K562 (cell line): ENCODE measurements at regions not wholly inside any gene's neighbourhood (a gene's known extent, or its start where the extent isn't known, plus 50 kb on each side); places are given as distances from the start of the nearest gene placed in this dataset.

Source experiments
- ATAC-seq: fragments of 200-7000 bp; cut with Tn5 transposase; 3 replicates; pipeline ENCODE4 v1.9.1; 2020; ENCODE audit warnings: moderate library complexity
- BruUV-seq: library from RNA; stranded (reverse); fragments of 400-500 nt; replicated peaks from 2 replicates; lab custom pipeline; 2021; lab: Mats Ljungman, UMichigan
- CTCF ChIA-PET: fragments of 300-600 bp; formaldehyde crosslinking; extraction: SDS; loops from one replicate; lab custom pipeline; 2021; ENCODE audit warnings: low intra/inter-chr PET ratio; lab: Yijun Ruan, JAX
- POLR2A ChIA-PET: fragments of 300-600, 350-650 bp; sonication (Branson Sonifier 250); formaldehyde crosslinking; extraction: SDS; loops from one replicate; lab custom pipeline; 2021; ENCODE audit warnings: antibody characterized with exemption, inconsistent platforms; lab: Yijun Ruan, JAX
- DNase-seq, 4 experiments: peaks; one replicate each; pipeline versions ENCODE4 v3.0.0 to v3.0.0-alpha.2; 2011 to 2018; ENCODE audit warnings: low spot score in 3 of 4, mixed read lengths in 3 of 4; ENCODE audit errors: extremely low read depth in 1 of 4
- FAIRE-seq: peaks from 2 replicates; lab custom pipeline; 2011; peaks lifted over from hg19 to GRCh38; lab: Jason Lieb, UNC
- H2AFZ ChIP-seq: 2 replicates; pipeline ENCODE4 v1.6.0; 2011; ENCODE audit warnings: low read depth, low read length, control low read depth, inconsistent platforms
- H3K27ac ChIP-seq: fragments of 200-600 bp; 3 replicates; pipeline ENCODE4 v1.8.0; 2011; ENCODE audit warnings: low read depth, mild to moderate bottlenecking, control low read depth, inconsistent platforms, low read length, moderate library complexity, mixed read lengths; ENCODE audit errors: extremely low read depth
- H3K27me3 ChIP-seq, 2 experiments: fragments of 300-600 bp in 1 of 2; 2 replicates in 1 of 2; 3 replicates in 1 of 2; pipeline versions ENCODE4 v1.6.0 to v1.8.0; 2011; ENCODE audit warnings: inconsistent platforms in 2 of 2, low read length in 2 of 2, mild to moderate bottlenecking in 1 of 2, mixed read lengths in 1 of 2, moderate library complexity in 1 of 2; ENCODE audit not compliant: control insufficient read depth in 2 of 2, insufficient read depth in 2 of 2
- H3K36me3 ChIP-seq: fragments of 300-600 bp; 3 replicates; pipeline ENCODE4 v1.8.0; 2011; ENCODE audit warnings: mild to moderate bottlenecking, low read length, inconsistent platforms; ENCODE audit not compliant: control insufficient read depth, insufficient read depth
- H3K4me1 ChIP-seq, 2 experiments: fragments of 200-600 bp in 1 of 2; replicated peaks in 1 of 2; 2 replicates in 1 of 2; 3 replicates in 1 of 2; pipeline versions ENCODE4 v1.5.1 to v1.8.0; 2011; ENCODE audit warnings: inconsistent platforms in 2 of 2, low read length in 2 of 2, mild to moderate bottlenecking in 1 of 2, mixed read lengths in 1 of 2, moderate library complexity in 1 of 2; ENCODE audit not compliant: control insufficient read depth in 2 of 2, insufficient read depth in 2 of 2
- H3K4me2 ChIP-seq: 2 replicates; pipeline ENCODE4 v1.6.1; 2011; ENCODE audit warnings: low read length, control low read depth, inconsistent platforms, mixed read lengths; ENCODE audit not compliant: insufficient read depth
- H3K4me3 ChIP-seq: fragments of 200-600 bp; sonication (generic), shearing (Covaris generic); 2 replicates; pipeline ENCODE4 v1.5.1; 2016; ENCODE audit warnings: control low read depth, inconsistent platforms
- H3K79me2 ChIP-seq: fragments of 200-600 bp; 3 replicates; pipeline ENCODE4 v1.8.0; 2011; ENCODE audit warnings: low read length, inconsistent platforms; ENCODE audit not compliant: control insufficient read depth, insufficient read depth
- H3K9ac ChIP-seq, 2 experiments: 2 replicates each; pipeline versions ENCODE4 v1.6.0 to v1.6.1; 2011; ENCODE audit warnings: low read depth in 2 of 2, low read length in 2 of 2, control low read depth in 1 of 2, inconsistent platforms in 1 of 2, mild to moderate bottlenecking in 1 of 2, mixed read lengths in 1 of 2; ENCODE audit not compliant: insufficient read depth in 1 of 2
- H3K9me1 ChIP-seq: one replicate; pipeline ENCODE4 v1.6.0; 2011; ENCODE audit warnings: inconsistent platforms, mild to moderate bottlenecking, low read length, moderate library complexity; ENCODE audit not compliant: control insufficient read depth, insufficient read depth
- H3K9me3 ChIP-seq: replicated peaks from 2 replicates; pipeline ENCODE4 v1.5.1; 2011; ENCODE audit warnings: low read depth, low read length, inconsistent platforms; ENCODE audit not compliant: control insufficient read depth, insufficient read depth
- H4K20me1 ChIP-seq: replicated peaks from 2 replicates; pipeline ENCODE4 v1.6.1; 2011; ENCODE audit warnings: low read length, inconsistent platforms, mixed read lengths; ENCODE audit not compliant: control insufficient read depth, insufficient read depth
- ATF1 ChIP-seq, 2 experiments: fragments of 450-650 bp in 1 of 2; IDR thresholded peaks; 2 replicates each; pipeline ENCODE4 v1.6.1; 2016; ENCODE audit warnings: missing compliant biosample characterization in 1 of 2, missing genetic modification characterization in 1 of 2
- ATF7 ChIP-seq: fragments of 450-650 bp; IDR thresholded peaks from 2 replicates; pipeline ENCODE4 v1.7.1; 2014; ENCODE audit warnings: mild to moderate bottlenecking, moderate library complexity
- CHCHD3 ChIP-seq: fragments of 250-450 bp; sonication (Bioruptor Pico); IDR thresholded peaks from 2 replicates; pipeline ENCODE4 v2.1.2; 2022; ENCODE audit warnings: mild to moderate bottlenecking
- DIDO1 ChIP-seq: fragments of 450-650 bp; IDR thresholded peaks from 2 replicates; pipeline ENCODE4 v1.6.1; 2016; ENCODE audit warnings: low read depth, missing biosample characterization, missing genetic modification characterization
- ELF4 ChIP-seq: fragments of 450-650 bp; formaldehyde crosslinking; IDR thresholded peaks from 2 replicates; pipeline ENCODE4 v1.4.0; 2022; ENCODE audit warnings: missing genetic modification characterization
- ESRRA ChIP-seq: fragments of 450-650 bp; IDR thresholded peaks from 2 replicates; pipeline ENCODE4 v1.6.1; 2014; ENCODE audit warnings: low read depth, mild to moderate bottlenecking, moderate library complexity, borderline replicate concordance
- FOSL1 ChIP-seq: fragments of 200-800 bp; sonication (Bioruptor generic); conservative IDR thresholded peaks from 2 replicates; pipeline ENCODE4 v1.6.1; 2016; ENCODE audit warnings: missing genetic modification characterization, missing compliant biosample characterization
- NCOR1 ChIP-seq: fragments of 450-650 bp; IDR thresholded peaks from 2 replicates; pipeline ENCODE4 v1.6.1; 2016; ENCODE audit warnings: mild to moderate bottlenecking, moderate library complexity
- RBM17 ChIP-seq: fragments of 200-400 bp; formaldehyde crosslinking; IDR thresholded peaks from 2 replicates; pipeline ENCODE4 v1.6.1; 2017; ENCODE audit warnings: low read depth, mild to moderate bottlenecking, low read length, borderline replicate concordance
- SOX6 ChIP-seq: fragments of 450-650 bp; IDR thresholded peaks from 2 replicates; pipeline ENCODE4 v1.6.1; 2014; ENCODE audit warnings: mild to moderate bottlenecking
- THRA ChIP-seq: fragments of 450-650 bp; IDR thresholded peaks from 2 replicates; pipeline ENCODE4 v1.6.1; 2017; ENCODE audit warnings: mild to moderate bottlenecking, moderate library complexity
- ZC3H8 ChIP-seq: fragments of 450-650 bp; IDR thresholded peaks from 2 replicates; pipeline ENCODE4 v1.6.1; 2017
- ZNF766 ChIP-seq: fragments of 200-800 bp; sonication (Bioruptor generic); conservative IDR thresholded peaks from 2 replicates; pipeline ENCODE4 v1.6.1; 2016; ENCODE audit warnings: missing genetic modification characterization, missing compliant biosample characterization
- WGBS: fragments of 100-300 bp; shearing (Covaris generic); methylation state at CpG from one replicate; pipeline ENCODE4 v1.1.6; 2016; ENCODE audit warnings: low coverage, mixed read lengths; ENCODE audit not compliant: insufficient coverage; ENCODE audit errors: missing lambda C conversion rate; 5-methylcytosine and 5-hydroxymethylcytosine counted together
- in situ Hi-C: fragments of 300-500 bp; cut with MboI; formaldehyde crosslinking; loops from 4 replicates; pipeline ENCODE4 v1.15.0; 2018; ENCODE audit warnings: inconsistent platforms, mixed read lengths
- intact Hi-C: fragments of 100-400 bp; cut with micrococcal nuclease; formaldehyde crosslinking; loops from 2 replicates; pipeline ENCODE4 v1.14.2; 2022
- TF ChIP-seq, protein P1 (sequence below): sonication (generic); formaldehyde crosslinking; IDR thresholded peaks from 2 replicates; pipeline ENCODE4 v1.5.0; 2020; ENCODE audit warnings: missing genetic modification reagents
- TF ChIP-seq, protein P2 (sequence below): fragments of 450-650 bp; formaldehyde crosslinking; IDR thresholded peaks from 2 replicates; pipeline ENCODE4 v1.4.0; 2020; ENCODE audit warnings: mild to moderate bottlenecking, moderate library complexity

DNA sequence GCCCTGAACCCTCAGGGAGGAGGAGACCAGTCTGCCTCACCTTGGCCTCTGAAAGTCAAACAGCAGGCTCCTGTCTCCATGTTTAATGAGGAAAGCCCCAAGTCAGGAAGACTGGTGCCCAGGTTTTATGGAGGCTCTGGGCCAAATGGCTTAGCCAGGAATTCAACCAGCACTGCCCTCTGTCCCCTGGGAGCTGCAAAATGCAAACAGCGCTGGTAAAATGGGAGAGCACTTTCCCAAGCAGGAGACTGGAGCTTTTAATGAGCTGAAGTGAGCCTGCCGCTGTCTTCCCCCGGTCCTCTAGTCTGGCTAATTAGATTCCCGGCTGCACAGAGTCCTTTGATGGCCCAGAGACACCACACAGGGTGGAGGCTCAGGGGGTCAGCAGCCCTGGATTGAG, 276.0 kb upstream of the TRIB2 start (continued):
- no peak for TF ChIP-seq RBM17
- TF ChIP-seq ELF4 (CRISPR knock-in tag), result no peak
- TF ChIP-seq, protein P1, sequence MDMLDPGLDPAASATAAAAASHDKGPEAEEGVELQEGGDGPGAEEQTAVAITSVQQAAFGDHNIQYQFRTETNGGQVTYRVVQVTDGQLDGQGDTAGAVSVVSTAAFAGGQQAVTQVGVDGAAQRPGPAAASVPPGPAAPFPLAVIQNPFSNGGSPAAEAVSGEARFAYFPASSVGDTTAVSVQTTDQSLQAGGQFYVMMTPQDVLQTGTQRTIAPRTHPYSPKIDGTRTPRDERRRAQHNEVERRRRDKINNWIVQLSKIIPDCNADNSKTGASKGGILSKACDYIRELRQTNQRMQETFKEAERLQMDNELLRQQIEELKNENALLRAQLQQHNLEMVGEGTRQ (CRISPR knock-in tag), result no peak
- no peak for TF ChIP-seq ZNF766 (CRISPR knock-in tag)
- TF ChIP-seq FOSL1 (tag), result no peak

- intact Hi-C loops, result no loop called here
- ATAC-seq, result peak; percentile 74
- no peak overlapping the region for H3K27ac ChIP-seq
- TF ChIP-seq ATF1 (CRISPR knock-in tag; IDR thresholded peaks at IDR 0.05), result no peak
- TF ChIP-seq ATF1 (tag; IDR thresholded peaks at IDR 0.05), result 0 out of 2 replicates have a peak, but pooled peaks have one; percentile 35
- TF ChIP-seq, protein P2, sequence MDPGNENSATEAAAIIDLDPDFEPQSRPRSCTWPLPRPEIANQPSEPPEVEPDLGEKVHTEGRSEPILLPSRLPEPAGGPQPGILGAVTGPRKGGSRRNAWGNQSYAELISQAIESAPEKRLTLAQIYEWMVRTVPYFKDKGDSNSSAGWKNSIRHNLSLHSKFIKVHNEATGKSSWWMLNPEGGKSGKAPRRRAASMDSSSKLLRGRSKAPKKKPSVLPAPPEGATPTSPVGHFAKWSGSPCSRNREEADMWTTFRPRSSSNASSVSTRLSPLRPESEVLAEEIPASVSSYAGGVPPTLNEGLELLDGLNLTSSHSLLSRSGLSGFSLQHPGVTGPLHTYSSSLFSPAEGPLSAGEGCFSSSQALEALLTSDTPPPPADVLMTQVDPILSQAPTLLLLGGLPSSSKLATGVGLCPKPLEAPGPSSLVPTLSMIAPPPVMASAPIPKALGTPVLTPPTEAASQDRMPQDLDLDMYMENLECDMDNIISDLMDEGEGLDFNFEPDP (CRISPR knock-in tag), result no peak
- TF ChIP-seq ATF7, result peak; percentile 94
- no peak for TF ChIP-seq ZC3H8
- TF ChIP-seq NCOR1, result peak; percentile 51
- TF ChIP-seq SOX6, result peak; percentile 77; the same call in 1 of the 2 replicates
- 0 out of 2 replicates have a peak, but pooled peaks have one; percentile 39 for TF ChIP-seq DIDO1 (tag)
- TF ChIP-seq THRA, result peak; percentile 79
- TF ChIP-seq CHCHD3 (CRISPR knock-in tag), result no peak
- peak; percentile 77; the same call in 1 of the 2 replicates for TF ChIP-seq ESRRA
These were observed 274.8 kb upstream of the TRIB2 start for GRCh38 chr2:12441750-12442475.

More at GRCh38 chr2:12441750-12442475, 274.8 kb upstream of the TRIB2 start:
- ChIA-PET CTCF (no interaction called here), POLR2A (interaction anchor here (0.7 to 2.1 kb wide), 5 partner anchors 9 to 239 kb away, joined by 3 to 4 read pairs (median 3); no protein-coding TSS in a partner anchor)
- Histone ChIP-seq H3K4me1 (peaks cover 3 to 29% of the 10 kb centered on the region in 2 experiments; a peak in 4 of 5 replicates), H3K27me3 (no peaks in the 10 kb centered on the region), H3K9me3 (no peaks in the 10 kb centered on the region), H3K9ac (no peak overlapping the region), H4K20me1 (no peaks in the 10 kb centered on the region), H3K4me2 (no peak overlapping the region; the same call in 1 of the 2 replicates), H3K79me2 (no peaks in the 10 kb centered on the region; the same call in 2 of the 3 replicates), H3K9me1 (no peaks in the 10 kb centered on the region), H2AFZ (peak overlapping the region; percentile 4; the same call in 1 of the 2 replicates), H3K4me3 (no peak overlapping the region), H3K36me3 (no peaks in the 10 kb centered on the region; the same call in 2 of the 3 replicates)
- WGBS, result 32% methylated on average over 7 of the region's 7 CpGs
- no peak for FAIRE-seq
- in situ Hi-C loops, result no loop called here
- DNase-seq, result peak in 2 of 4 experiments; percentile 18 to 24
- no TSS peak for BruUV-seq
